ENCODE measurements at regions not wholly inside any gene's neighbourhood (a gene's known extent, or its start where the extent isn't known, plus 50 kb on each side); places are given as distances from the start of the nearest gene placed in this dataset.

DNA sequence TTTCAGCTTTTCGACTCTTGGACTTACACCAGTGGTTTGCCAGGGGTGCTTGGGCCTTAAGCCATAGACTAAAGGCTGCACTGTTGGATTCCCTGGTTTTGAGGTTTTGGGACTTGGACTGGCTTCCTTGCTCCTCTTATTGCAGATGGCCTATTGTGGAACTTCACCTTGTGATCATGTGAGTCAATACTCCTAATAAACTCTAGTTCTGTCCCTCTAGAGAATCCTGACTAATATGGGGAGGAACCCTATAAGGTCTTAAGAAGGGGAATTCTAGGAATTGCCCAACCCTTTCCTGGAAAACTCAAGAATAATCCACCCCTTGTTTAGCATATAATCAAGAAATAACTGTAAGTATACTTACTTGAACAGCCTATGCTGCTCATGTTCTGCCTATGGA lies 491.8 kb downstream of the TMEM135 start:
- H3K36me3 ChIP-seq = no peaks in the 10 kb centered on the region
- DNase-seq (ENCODE audit: low spot score) = no peak
- no peak overlapping the region for H3K27ac ChIP-seq
- no peak overlapping the region for H3K27ac Mint-ChIP-seq
- no peaks in the 10 kb centered on the region for H3F3A ChIP-seq (ENCODE audit: low read depth)
- no peak overlapping the region for H3K4me3 ChIP-seq
- no peak for TF ChIP-seq EZH2 (IDR thresholded peaks at IDR 0.05)
- TF ChIP-seq, protein P1, sequence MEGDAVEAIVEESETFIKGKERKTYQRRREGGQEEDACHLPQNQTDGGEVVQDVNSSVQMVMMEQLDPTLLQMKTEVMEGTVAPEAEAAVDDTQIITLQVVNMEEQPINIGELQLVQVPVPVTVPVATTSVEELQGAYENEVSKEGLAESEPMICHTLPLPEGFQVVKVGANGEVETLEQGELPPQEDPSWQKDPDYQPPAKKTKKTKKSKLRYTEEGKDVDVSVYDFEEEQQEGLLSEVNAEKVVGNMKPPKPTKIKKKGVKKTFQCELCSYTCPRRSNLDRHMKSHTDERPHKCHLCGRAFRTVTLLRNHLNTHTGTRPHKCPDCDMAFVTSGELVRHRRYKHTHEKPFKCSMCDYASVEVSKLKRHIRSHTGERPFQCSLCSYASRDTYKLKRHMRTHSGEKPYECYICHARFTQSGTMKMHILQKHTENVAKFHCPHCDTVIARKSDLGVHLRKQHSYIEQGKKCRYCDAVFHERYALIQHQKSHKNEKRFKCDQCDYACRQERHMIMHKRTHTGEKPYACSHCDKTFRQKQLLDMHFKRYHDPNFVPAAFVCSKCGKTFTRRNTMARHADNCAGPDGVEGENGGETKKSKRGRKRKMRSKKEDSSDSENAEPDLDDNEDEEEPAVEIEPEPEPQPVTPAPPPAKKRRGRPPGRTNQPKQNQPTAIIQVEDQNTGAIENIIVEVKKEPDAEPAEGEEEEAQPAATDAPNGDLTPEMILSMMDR (IDR thresholded peaks at IDR 0.05) = no peak
- TF ChIP-seq EZH2phosphoT487 (IDR thresholded peaks at IDR 0.05) = no peak
- no peaks in the 10 kb centered on the region for H3K4me1 Mint-ChIP-seq
- peaks cover 2% of the 10 kb centered on the region for H3K27me3 Mint-ChIP-seq (ENCODE audit: insufficient read depth, low read depth)
- no peak overlapping the region for H3K9ac ChIP-seq
- no peak overlapping the region for H3K4me2 ChIP-seq
- no peaks in the 10 kb centered on the region for H3K36me3 Mint-ChIP-seq
- H3K4me1 ChIP-seq = peaks cover 6% of the 10 kb centered on the region
- H2AFZ ChIP-seq (replicated peaks) = no peak overlapping the region
- H3K79me2 ChIP-seq (ENCODE audit: low read depth) = no peaks in the 10 kb centered on the region
- no peak overlapping the region for H3K4me3 Mint-ChIP-seq
- H3K27me3 ChIP-seq = no peaks in the 10 kb centered on the region
- H3K9me3 Mint-ChIP-seq = no peaks in the 10 kb centered on the region
- no peaks in the 10 kb centered on the region for H4K20me1 ChIP-seq (ENCODE audit: low read depth)
- H3K9me3 ChIP-seq (ENCODE audit: low read depth) = no peaks in the 10 kb centered on the region

- H3K4me1 ChIP-seq = peaks cover 6% of the 10 kb centered on the region
- no peaks in the 10 kb centered on the region for H3K79me2 ChIP-seq (ENCODE audit: low read depth)
- H3K27ac ChIP-seq = no peak overlapping the region
- Mint-ChIP-seq H3K36me3 (no peaks in the 10 kb centered on the region), H3K27ac (no peak overlapping the region), H3K4me3 (no peak overlapping the region), H3K4me1 (no peaks in the 10 kb centered on the region), H3K27me3 (ENCODE audit: insufficient read depth, low read depth) (peaks cover 2% of the 10 kb centered on the region), H3K9me3 (no peaks in the 10 kb centered on the region)
- H2AFZ ChIP-seq (replicated peaks) = no peak overlapping the region
- no peak overlapping the region for H3K4me2 ChIP-seq
- no peak overlapping the region for H3K4me3 ChIP-seq
- TF ChIP-seq EZH2 (IDR thresholded peaks at IDR 0.05) (no peak), EZH2phosphoT487 (IDR thresholded peaks at IDR 0.05) (no peak)
- TF ChIP-seq, protein P1 (IDR thresholded peaks at IDR 0.05) = no peak
- H3K27me3 ChIP-seq = no peaks in the 10 kb centered on the region
- DNase-seq (ENCODE audit: low spot score) = no peak
- no peak overlapping the region for H3K9ac ChIP-seq
- no peaks in the 10 kb centered on the region for H3K36me3 ChIP-seq
- H3F3A ChIP-seq (ENCODE audit: low read depth) = no peaks in the 10 kb centered on the region
- no peaks in the 10 kb centered on the region for H3K9me3 ChIP-seq (ENCODE audit: low read depth)
- no peaks in the 10 kb centered on the region for H4K20me1 ChIP-seq (ENCODE audit: low read depth)
Observed at GRCh38 chr11:87528752-87529151, 491.0 kb downstream of the TMEM135 start.

DNA sequence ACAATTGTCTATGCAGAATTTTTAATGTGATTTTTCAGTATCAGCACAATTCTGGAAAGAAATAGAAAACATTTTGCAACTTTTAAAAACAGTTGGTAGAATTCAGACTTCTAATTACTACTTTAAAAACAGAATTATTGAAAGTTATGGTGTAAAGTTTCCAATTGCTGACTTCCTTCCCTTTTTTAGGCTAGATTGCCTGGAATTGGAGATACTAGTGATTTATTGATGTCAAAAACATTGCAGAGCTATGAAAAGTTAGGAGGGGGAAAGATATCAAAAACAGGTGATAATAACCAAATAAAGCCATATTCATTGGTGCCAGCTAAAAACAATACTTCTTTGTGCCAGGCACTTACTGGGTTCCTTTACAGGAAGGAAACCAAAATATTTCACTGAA lies 485.5 kb downstream of the TMEM135 start:
- Histone ChIP-seq H3F3A (ENCODE audit: low read depth) (no peaks in the 10 kb centered on the region), H3K9ac (no peak overlapping the region), H3K36me3 (no peaks in the 10 kb centered on the region), H3K4me1 (peaks cover 6% of the 10 kb centered on the region), H3K9me3 (ENCODE audit: low read depth) (no peaks in the 10 kb centered on the region), H3K27me3 (no peaks in the 10 kb centered on the region), H3K4me3 (no peak overlapping the region), H3K4me2 (no peak overlapping the region), H2AFZ (replicated peaks) (no peak overlapping the region), H3K79me2 (ENCODE audit: low read depth) (no peaks in the 10 kb centered on the region), H3K27ac (no peak overlapping the region), H4K20me1 (ENCODE audit: low read depth) (no peaks in the 10 kb centered on the region)
- no peak for DNase-seq (ENCODE audit: low spot score)
- Mint-ChIP-seq H3K27me3 (ENCODE audit: insufficient read depth, low read depth) (no peaks in the 10 kb centered on the region), H3K4me3 (no peak overlapping the region), H3K9me3 (no peaks in the 10 kb centered on the region), H3K4me1 (no peaks in the 10 kb centered on the region), H3K27ac (no peak overlapping the region), H3K36me3 (no peaks in the 10 kb centered on the region)
- TF ChIP-seq, protein P1 (IDR thresholded peaks at IDR 0.05) = no peak
- TF ChIP-seq EZH2phosphoT487 (IDR thresholded peaks at IDR 0.05) (no peak), EZH2 (IDR thresholded peaks at IDR 0.05) (no peak)
